Fibroblast of lung (primary cell): ENCODE measurements at regions not wholly inside any gene's neighbourhood (a gene's known extent, or its start where the extent isn't known, plus 50 kb on each side); places are given as distances from the start of the nearest gene placed in this dataset.

Experiments
- DNase-seq, 2 donors: peaks; one replicate each; pipeline versions ENCODE4 v3.0.0 to v3.0.0-alpha.2; 2010; ENCODE audit warnings: low read depth in 2 of 2
- H2AFZ ChIP-seq: 2 replicates; pipeline ENCODE4 v1.5.1; 2012; ENCODE audit warnings: low read length, control low read depth, inconsistent platforms
- H3K27ac ChIP-seq: 2 replicates; pipeline ENCODE4 v1.5.1; 2011; ENCODE audit warnings: low read length, control low read depth; ENCODE audit not compliant: insufficient read depth
- H3K27me3 ChIP-seq: 2 replicates; pipeline ENCODE4 v1.5.1; 2011; ENCODE audit warnings: mild to moderate bottlenecking, low read length; ENCODE audit not compliant: control insufficient read depth, insufficient read depth
- H3K36me3 ChIP-seq: 2 replicates; pipeline ENCODE4 v1.5.1; 2011; ENCODE audit warnings: low read length; ENCODE audit not compliant: control insufficient read depth, insufficient read depth
- H3K4me1 ChIP-seq: 2 replicates; pipeline ENCODE4 v1.5.1; 2011; ENCODE audit warnings: low read length; ENCODE audit not compliant: control insufficient read depth, insufficient read depth; ENCODE audit errors: extremely low read depth
- H3K4me2 ChIP-seq: 2 replicates; pipeline ENCODE4 v1.5.1; 2011; ENCODE audit warnings: low read length, control low read depth; ENCODE audit not compliant: insufficient read depth; ENCODE audit errors: extremely low read depth
- H3K4me3 ChIP-seq, 4 experiments: fragments of 200-600 bp in 1 of 4; sonication (generic) in 1 of 4; replicated peaks in 1 of 4; 2 replicates each; pipeline ENCODE4 v1.5.1; 2011 to 2016; ENCODE audit warnings: low read length in 4 of 4, low read depth in 3 of 4, mild to moderate bottlenecking in 3 of 4, control low read depth in 2 of 4, inconsistent platforms in 1 of 4, mixed read lengths in 1 of 4; ENCODE audit not compliant: insufficient read depth in 1 of 4; ENCODE audit errors: control extremely low read depth in 1 of 4
- H3K79me2 ChIP-seq: 2 replicates; pipeline ENCODE4 v1.5.1; 2012; ENCODE audit warnings: mild to moderate bottlenecking, low read length, inconsistent platforms; ENCODE audit not compliant: control insufficient read depth, insufficient read depth
- H3K9ac ChIP-seq: 2 replicates; pipeline ENCODE4 v1.5.1; 2011; ENCODE audit warnings: mild to moderate bottlenecking, low read length, control low read depth; ENCODE audit not compliant: insufficient read depth
- H3K9me3 ChIP-seq: 2 replicates; pipeline ENCODE4 v1.5.1; 2012; ENCODE audit warnings: low read depth, low read length; ENCODE audit not compliant: control insufficient read depth, insufficient read depth
- H4K20me1 ChIP-seq: 2 replicates; pipeline ENCODE4 v1.5.1; 2011; ENCODE audit warnings: low read length; ENCODE audit not compliant: control insufficient read depth, insufficient read depth; ENCODE audit errors: extremely low read depth
- EZH2 ChIP-seq: IDR thresholded peaks from 2 replicates; pipeline ENCODE4 v1.5.1; 2012; ENCODE audit warnings: low read length, control low read depth, mild to moderate bottlenecking; ENCODE audit errors: missing control alignments
- TF ChIP-seq, protein P1 (sequence below), 2 donors: IDR thresholded peaks in 1 of 2; conservative IDR thresholded peaks in 1 of 2; 1 replicate in 1 of 2; 2 replicates in 1 of 2; pipeline ENCODE4 v1.5.1; 2011 to 2012; ENCODE audit warnings: low read length in 2 of 2, control low read depth in 1 of 2, inconsistent platforms in 1 of 2, low read depth in 1 of 2, mild to moderate bottlenecking in 1 of 2

- Histone ChIP-seq H3K27ac (no peak overlapping the region), H3K36me3 (no peaks in the 10 kb centered on the region), H4K20me1 (no peaks in the 10 kb centered on the region), H3K4me1 (no peaks in the 10 kb centered on the region), H3K9me3 (no peaks in the 10 kb centered on the region), H3K79me2 (no peaks in the 10 kb centered on the region), H3K9ac (no peak overlapping the region), H2AFZ (no peak overlapping the region), H3K27me3 (no peaks in the 10 kb centered on the region), H3K4me3 (no peak overlapping the region), H3K4me2 (no peak overlapping the region)
- no peak for DNase-seq
- TF ChIP-seq, protein P1, sequence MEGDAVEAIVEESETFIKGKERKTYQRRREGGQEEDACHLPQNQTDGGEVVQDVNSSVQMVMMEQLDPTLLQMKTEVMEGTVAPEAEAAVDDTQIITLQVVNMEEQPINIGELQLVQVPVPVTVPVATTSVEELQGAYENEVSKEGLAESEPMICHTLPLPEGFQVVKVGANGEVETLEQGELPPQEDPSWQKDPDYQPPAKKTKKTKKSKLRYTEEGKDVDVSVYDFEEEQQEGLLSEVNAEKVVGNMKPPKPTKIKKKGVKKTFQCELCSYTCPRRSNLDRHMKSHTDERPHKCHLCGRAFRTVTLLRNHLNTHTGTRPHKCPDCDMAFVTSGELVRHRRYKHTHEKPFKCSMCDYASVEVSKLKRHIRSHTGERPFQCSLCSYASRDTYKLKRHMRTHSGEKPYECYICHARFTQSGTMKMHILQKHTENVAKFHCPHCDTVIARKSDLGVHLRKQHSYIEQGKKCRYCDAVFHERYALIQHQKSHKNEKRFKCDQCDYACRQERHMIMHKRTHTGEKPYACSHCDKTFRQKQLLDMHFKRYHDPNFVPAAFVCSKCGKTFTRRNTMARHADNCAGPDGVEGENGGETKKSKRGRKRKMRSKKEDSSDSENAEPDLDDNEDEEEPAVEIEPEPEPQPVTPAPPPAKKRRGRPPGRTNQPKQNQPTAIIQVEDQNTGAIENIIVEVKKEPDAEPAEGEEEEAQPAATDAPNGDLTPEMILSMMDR (conservative IDR thresholded peaks at IDR 0.05 in 1 of 2, IDR thresholded peaks at IDR 0.05 in 1 of 2; ENCODE audit: low read depth in 1 of 2, low read length in 2 of 2): no peak
- TF ChIP-seq EZH2: no peak
Observed at GRCh38 chr1:192266645-192267044, 50.1 kb upstream of the RGS21 start.
